GM12892 (cell line): ENCODE measurements at regions not wholly inside any gene's neighbourhood (a gene's known extent, or its start where the extent isn't known, plus 50 kb on each side); places are given as distances from the start of the nearest gene placed in this dataset.

Source experiments
- DNase-seq: peaks from one replicate; pipeline ENCODE4 v3.0.0; 2011; ENCODE audit not compliant: insufficient read length
- FAIRE-seq: peaks from 2 replicates; lab custom pipeline; 2011; peaks lifted over from hg19 to GRCh38; lab: Jason Lieb, UNC
- POLR2A ChIP-seq: IDR thresholded peaks from 2 replicates; pipeline ENCODE4 v1.6.1; 2011; ENCODE audit warnings: low read depth, low read length, control low read depth
- POLR2AphosphoS5 ChIP-seq: IDR thresholded peaks from 2 replicates; pipeline ENCODE4 v1.6.1; 2011; ENCODE audit warnings: low read depth, low read length, control low read depth
- TAF1 ChIP-seq: IDR thresholded peaks from 2 replicates; pipeline ENCODE4 v1.6.1; 2011; ENCODE audit warnings: low read depth, mild to moderate bottlenecking, control low read depth, low read length, borderline replicate concordance

DNA sequence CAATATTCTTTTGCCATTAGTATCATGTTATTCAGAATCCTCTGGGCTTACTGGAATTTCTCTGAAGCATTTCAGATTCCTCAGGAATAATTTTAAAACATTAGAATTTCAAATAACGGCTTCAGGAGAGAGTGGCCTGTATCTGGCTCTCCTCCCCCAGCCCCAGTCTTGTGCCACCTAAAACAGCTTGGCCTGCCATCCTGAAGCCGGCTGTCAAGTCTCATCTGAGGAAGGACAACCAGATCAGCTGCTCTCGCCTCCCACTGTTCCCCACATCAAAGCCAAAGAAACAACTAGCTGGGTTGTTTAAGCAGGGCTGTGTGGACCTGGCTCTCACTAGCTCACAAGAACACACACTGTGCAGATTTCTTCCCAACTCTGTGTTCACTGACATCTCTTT, 178.2 kb downstream of the FGFR2 start:
- no peak for DNase-seq
- FAIRE-seq: no peak
- TF ChIP-seq POLR2AphosphoS5 (no peak), POLR2A (no peak), TAF1 (no peak)

DNA sequence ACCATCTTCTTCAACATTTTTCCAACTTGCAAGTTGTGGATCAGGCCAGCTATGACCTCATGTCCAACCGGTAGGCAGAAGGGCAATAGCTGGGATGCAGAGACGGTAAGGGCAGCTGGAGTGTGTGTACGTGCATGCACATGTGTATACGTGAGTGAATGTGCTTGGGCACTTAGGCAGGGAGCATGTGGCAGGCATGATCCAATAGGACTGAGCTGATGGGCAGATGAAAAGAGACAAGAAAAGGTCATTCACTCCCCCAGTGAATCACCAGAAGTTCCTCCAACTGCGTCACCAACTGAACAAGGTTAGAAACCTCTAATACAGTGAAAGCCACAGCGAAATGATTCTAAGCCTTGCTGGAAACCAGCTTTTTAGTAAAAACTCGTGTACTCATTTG, 176.1 kb downstream of the FGFR2 start:
- FAIRE-seq (no peak), DNase-seq (no peak)
- TF ChIP-seq POLR2A: no peak
- no peak for TF ChIP-seq POLR2AphosphoS5
- TF ChIP-seq TAF1: no peak

DNA sequence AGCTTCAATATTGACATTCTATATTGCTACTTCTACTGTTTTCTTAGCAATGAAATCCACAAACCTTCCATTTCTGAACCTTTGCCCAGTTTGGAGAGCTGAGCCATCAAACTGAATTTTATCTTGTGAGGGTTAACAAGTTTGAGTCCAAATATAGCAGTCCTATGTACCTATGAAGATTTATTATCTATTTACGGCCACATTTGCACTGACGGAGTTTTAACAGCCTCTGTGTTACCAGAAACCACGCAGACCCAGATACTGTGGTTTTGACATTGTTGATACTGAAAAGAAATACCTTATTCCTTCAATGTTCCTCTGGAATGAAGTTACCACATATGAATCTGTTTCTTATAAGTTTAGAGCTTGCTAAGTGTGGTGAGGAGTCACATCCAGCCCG, 172.6 kb downstream of the FGFR2 start:
- TF ChIP-seq TAF1 (no peak), POLR2AphosphoS5 (no peak), POLR2A (no peak)
- FAIRE-seq (no peak), DNase-seq (no peak)

DNA sequence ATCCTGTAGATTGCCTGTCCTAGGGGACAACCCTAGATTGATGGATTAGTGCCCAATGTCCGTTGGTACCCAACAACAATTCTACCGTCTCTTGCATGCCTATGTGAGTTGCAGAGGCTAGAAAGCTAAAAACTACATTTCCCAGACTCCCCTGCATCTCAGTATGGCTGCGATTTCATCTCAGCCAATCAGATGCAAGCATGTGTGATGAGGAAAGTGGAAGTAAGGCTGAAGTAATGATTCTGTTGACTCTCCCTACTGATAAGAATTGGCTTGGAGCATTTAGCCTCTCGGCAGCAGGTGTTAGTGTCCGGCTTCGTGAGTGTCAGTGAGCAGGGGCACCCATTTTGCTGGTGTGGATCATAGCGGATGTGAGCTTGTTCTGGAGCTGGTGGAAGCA, 171.9 kb downstream of the FGFR2 start:
- FAIRE-seq (no peak), DNase-seq (no peak)
- TF ChIP-seq POLR2A (no peak), TAF1 (no peak)
